Activated CD8-positive, alpha-beta memory T cell treated with anti-CD3 and anti-CD28 coated beads, Interleukin-2, amount 10 ng/mL, durations not matched to agents 7 days and 5 days (primary cell): ENCODE measurements at regions not wholly inside any gene's neighbourhood (a gene's known extent, or its start where the extent isn't known, plus 50 kb on each side); places are given as distances from the start of the nearest gene placed in this dataset.
"Not testable (repeated sequence)": the region's sequence is repeated elsewhere in the genome, so short reads cannot be mapped to it uniquely, and the experiment has no call there.

Experiments used
- ATAC-seq: fragments of 150-1000 bp; cut with Tn5 transposase; one replicate; pipeline ENCODE4 v1.10.0; 2021; ENCODE audit warnings: moderate library complexity
- CTCF ChIA-PET: fragments of 350-600 bp; sonication (Branson Sonifier 250); formaldehyde crosslinking; loops from one replicate; lab custom pipeline; 2021; ENCODE audit warnings: antibody characterized with exemption; lab: Charles Lee
- DNase-seq: peaks from one replicate; pipeline ENCODE4 v3.0.0-alpha.2; 2020
- H3K27ac Mint-ChIP-seq: one replicate; pipeline ENCODE4 v1.8.0; 2021; ENCODE audit warnings: mild to moderate bottlenecking, mixed read lengths
- H3K27me3 Mint-ChIP-seq: one replicate; pipeline ENCODE4 v1.8.0; 2021; ENCODE audit warnings: mixed read lengths
- H3K36me3 Mint-ChIP-seq: one replicate; pipeline ENCODE4 v1.8.0; 2021; ENCODE audit warnings: mild to moderate bottlenecking, mixed read lengths
- H3K4me1 Mint-ChIP-seq: one replicate; pipeline ENCODE4 v1.8.0; 2021; ENCODE audit warnings: mixed read lengths
- H3K4me3 Mint-ChIP-seq: one replicate; pipeline ENCODE4 v1.8.0; 2021; ENCODE audit warnings: mild to moderate bottlenecking, moderate library complexity, mixed read lengths
- H3K9me3 Mint-ChIP-seq: one replicate; pipeline ENCODE4 v1.8.0; 2022; ENCODE audit warnings: low read depth, mixed read lengths

DNA sequence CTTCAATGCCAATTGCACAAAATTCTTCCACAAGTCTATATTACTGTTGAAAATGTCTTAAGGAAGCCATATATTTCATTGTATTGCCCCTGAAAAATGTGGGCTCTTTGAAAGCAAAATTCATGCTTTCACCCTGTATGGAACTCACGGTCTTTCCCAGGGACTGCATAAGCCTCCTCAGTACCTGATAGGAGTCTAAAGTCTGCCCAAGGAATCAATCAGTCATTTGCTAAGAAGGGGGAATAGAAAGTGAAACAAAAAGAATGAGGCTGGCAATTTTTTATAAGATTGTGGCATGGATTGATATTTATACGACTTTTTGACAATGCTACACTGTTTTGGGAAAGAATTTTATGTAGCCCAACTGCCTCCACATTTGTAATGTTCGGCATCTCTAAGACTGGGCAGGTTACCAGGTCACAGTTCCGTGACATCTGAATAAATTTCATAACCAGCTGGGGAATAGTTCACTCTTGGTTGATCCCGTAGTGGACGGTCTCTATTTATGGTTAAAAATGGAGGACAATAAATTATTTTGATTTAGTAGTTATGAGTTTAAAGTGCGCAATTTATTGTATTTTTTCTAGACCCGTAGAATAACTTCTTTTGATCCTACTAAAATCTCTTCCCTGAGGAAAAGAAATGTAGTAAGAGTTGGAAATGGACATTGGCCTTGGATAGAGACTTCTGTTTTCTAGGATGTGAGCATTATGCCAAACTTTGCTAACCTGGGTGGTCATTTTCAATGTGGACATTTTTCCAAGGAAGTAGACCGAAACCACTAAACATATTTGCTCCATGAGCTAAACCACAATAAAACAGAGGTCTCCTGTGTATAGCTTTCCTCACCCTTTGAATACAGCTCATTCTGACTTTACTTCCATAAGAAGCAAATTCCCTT is 1585.4 kb downstream of the EFNB2 start:
- H3K27ac Mint-ChIP-seq = no peak overlapping the region
- no peaks in the 10 kb centered on the region for H3K36me3 Mint-ChIP-seq
- H3K9me3 Mint-ChIP-seq = no peaks in the 10 kb centered on the region
- ATAC-seq = no peak
- CTCF ChIA-PET = no interaction called here
- no peak for DNase-seq
- no peaks in the 10 kb centered on the region for H3K27me3 Mint-ChIP-seq
- no peak overlapping the region for H3K4me3 Mint-ChIP-seq
- no peaks in the 10 kb centered on the region for H3K4me1 Mint-ChIP-seq

DNA sequence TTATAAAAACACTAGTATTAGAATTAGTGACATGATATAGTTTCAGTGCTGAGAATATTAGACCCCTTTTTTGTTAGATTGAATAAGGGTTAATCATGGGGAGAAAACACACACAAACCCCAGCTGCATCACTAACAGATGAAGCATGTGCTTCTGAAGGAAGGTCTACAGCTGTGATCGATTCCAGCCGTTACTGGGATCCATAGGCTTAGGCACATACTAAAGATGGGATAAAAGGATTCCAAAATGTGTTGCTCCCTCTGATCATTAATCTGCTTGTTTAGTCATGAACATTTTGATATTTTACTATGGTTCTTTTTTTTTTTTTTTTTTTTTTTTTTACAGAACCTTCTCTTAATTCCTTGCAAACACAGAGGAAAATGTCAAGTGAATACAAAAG is 1591.3 kb downstream of the EFNB2 start:
- H3K4me3 Mint-ChIP-seq = no peak overlapping the region
- H3K27me3 Mint-ChIP-seq = no peaks in the 10 kb centered on the region
- no peak overlapping the region for H3K27ac Mint-ChIP-seq
- DNase-seq (no peak), ATAC-seq (no peak)
- CTCF ChIA-PET = no interaction called here
- no peaks in the 10 kb centered on the region for H3K36me3 Mint-ChIP-seq
- no peaks in the 10 kb centered on the region for H3K4me1 Mint-ChIP-seq
- no peaks in the 10 kb centered on the region for H3K9me3 Mint-ChIP-seq

DNA sequence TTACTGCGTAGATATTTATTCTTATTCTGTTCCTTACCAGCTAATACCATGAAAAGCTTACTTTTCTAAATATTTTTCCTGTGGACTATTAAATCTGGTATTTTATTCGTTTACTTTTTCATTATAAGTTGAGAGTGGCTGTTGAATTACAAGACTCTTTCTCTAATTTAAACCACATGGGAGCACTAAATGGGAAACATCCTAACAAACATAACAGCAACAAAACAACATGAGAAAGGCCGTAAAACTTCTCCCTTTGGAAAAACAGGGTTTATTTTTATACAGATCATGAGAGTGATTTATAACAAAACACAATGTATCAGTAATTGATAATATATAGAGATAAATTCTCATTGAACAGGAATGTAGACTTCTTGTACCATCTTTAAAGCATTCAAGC is 1592.1 kb downstream of the EFNB2 start:
- DNase-seq (no peak), ATAC-seq (no peak)
- CTCF ChIA-PET = no interaction called here
- Mint-ChIP-seq H3K9me3 (no peaks in the 10 kb centered on the region), H3K27ac (no peak overlapping the region), H3K4me1 (no peaks in the 10 kb centered on the region), H3K36me3 (no peaks in the 10 kb centered on the region), H3K27me3 (no peaks in the 10 kb centered on the region), H3K4me3 (no peak overlapping the region)

DNA sequence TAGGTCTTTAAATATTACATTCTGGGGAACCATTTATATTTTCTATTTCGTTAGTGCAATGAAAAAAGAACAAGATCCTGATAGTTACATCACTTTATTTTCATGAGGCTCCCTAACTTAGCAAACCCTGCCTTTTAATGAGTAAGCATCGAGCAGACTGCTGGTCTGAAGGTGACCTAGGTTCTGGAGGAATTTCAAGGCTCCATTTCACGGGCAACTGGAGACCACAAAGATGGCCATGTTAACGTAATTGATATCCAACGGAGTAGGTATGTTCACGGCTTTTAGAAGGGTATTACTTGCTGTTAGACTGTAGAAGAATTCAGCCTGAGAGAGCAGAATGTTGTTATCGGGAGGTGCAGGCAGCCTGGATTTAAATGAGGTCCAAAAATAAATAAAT is 1597.6 kb downstream of the EFNB2 start:
- H3K4me1 Mint-ChIP-seq = no peaks in the 10 kb centered on the region
- ATAC-seq (no peak), DNase-seq (no peak)
- no peak overlapping the region for H3K27ac Mint-ChIP-seq
- H3K36me3 Mint-ChIP-seq = no peaks in the 10 kb centered on the region
- no peak overlapping the region for H3K4me3 Mint-ChIP-seq
- H3K27me3 Mint-ChIP-seq = no peaks in the 10 kb centered on the region
- no peaks in the 10 kb centered on the region for H3K9me3 Mint-ChIP-seq
- CTCF ChIA-PET = no interaction called here

DNA sequence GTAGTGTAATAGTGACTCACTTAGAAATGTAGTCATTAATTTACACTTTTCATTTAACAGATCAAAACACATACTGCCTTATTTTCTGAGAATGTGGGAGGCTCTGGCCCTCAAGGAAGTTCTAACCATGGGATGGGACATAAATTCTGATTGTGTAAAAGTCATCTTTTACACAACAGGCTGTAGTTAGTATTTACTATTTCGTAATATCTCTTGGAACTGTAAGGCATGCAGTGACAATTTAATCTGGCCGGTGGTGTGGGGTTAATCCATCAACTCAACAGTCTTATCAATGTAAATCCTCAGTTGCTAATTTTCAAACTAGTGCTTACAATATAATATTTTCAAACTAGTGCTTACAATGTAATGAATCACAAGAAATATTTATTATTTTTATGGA is 1599.2 kb downstream of the EFNB2 start:
- H3K27me3 Mint-ChIP-seq = no peaks in the 10 kb centered on the region
- H3K4me1 Mint-ChIP-seq = no peaks in the 10 kb centered on the region
- CTCF ChIA-PET = no interaction called here
- ATAC-seq (no peak), DNase-seq (no peak)
- no peak overlapping the region for H3K4me3 Mint-ChIP-seq
- no peaks in the 10 kb centered on the region for H3K9me3 Mint-ChIP-seq
- no peaks in the 10 kb centered on the region for H3K36me3 Mint-ChIP-seq
- H3K27ac Mint-ChIP-seq = no peak overlapping the region

DNA sequence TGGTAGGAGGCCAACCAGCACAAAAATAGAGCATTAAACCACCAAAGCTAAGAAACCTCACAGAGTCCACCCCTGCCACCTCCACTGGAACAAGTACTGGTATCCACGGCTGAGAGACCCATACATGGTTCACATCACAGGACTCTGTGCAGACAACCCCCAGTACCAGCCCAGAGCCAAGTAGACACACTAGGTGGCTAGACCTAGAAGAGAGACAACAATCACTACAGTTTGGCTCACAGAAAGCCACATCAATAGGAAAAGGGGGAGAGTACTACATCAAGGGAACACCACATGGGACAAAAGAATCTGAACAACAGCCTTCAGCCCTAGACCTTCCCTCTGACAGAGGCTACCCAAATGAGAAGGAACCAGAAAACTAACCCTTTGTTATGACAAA is 1614.9 kb downstream of the EFNB2 start:
- H3K4me1 Mint-ChIP-seq, H3K27ac Mint-ChIP-seq, H3K36me3 Mint-ChIP-seq, H3K9me3 Mint-ChIP-seq, ATAC-seq, H3K27me3 Mint-ChIP-seq, CTCF ChIA-PET, H3K4me3 Mint-ChIP-seq, DNase-seq: not testable (repeated sequence)

DNA sequence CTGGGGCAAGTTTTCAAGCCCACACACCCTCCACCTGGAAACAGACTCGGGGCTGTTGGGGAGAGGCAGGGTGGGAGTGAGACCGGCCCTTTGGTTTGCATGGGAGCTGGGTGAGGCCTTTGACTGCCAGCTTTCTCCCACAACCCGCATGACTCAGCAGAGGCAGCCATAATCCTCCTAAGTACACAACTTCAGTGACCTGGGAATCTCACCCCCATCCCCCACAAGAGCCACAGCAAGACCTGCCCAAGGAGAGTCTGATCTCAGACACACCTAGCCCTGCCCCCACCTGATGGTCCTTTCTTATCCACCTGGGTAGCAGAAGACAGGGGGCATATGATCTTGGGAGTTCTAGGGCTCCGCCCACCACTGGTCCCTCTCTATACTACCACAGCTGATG is 1615.4 kb downstream of the EFNB2 start:
- no peaks in the 10 kb centered on the region for H3K36me3 Mint-ChIP-seq
- no peaks in the 10 kb centered on the region for H3K4me1 Mint-ChIP-seq
- CTCF ChIA-PET = no interaction called here

DNA sequence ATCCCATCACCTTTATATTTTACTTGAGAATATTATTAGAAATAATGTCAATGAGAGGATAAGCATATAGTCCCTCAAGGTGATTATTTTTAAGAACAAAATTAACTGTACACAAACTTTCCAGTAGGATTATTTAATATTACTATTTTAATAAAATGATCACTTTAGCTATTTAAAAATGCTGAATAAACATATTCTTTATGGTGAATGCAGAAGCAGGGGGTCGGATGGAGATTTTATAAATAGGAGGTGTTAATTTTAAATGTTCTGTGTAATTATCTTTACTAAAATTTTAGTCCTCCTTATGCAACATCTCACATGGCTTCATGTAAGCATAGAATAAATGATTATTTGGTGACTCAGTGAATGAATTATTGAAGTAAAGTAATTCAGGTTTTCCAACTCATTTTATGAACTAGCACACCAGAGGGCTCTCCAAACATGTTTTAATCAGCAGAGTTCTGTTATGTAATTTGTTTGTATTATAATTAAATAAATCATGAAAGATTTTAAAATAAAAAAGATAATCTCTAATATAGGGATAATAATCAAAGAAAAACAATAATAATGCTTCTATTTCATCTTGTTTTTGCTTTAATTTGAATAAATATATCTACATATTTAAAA is 1635.2 kb downstream of the EFNB2 start:
- H3K36me3 Mint-ChIP-seq = no peaks in the 10 kb centered on the region
- H3K9me3 Mint-ChIP-seq = peaks cover 5% of the 10 kb centered on the region
- H3K4me3 Mint-ChIP-seq = no peak overlapping the region
- no peak for DNase-seq
- no peaks in the 10 kb centered on the region for H3K4me1 Mint-ChIP-seq
- no peaks in the 10 kb centered on the region for H3K27me3 Mint-ChIP-seq
- H3K27ac Mint-ChIP-seq = no peak overlapping the region
- no peak for ATAC-seq
- CTCF ChIA-PET = no interaction called here

More for the DNA sequence above, 1615.4 kb downstream of the EFNB2 start:
- peaks cover 8% of the 10 kb centered on the region for H3K9me3 Mint-ChIP-seq
- ATAC-seq = no peak
- H3K27ac Mint-ChIP-seq = no peak overlapping the region
- no peak for DNase-seq
- no peaks in the 10 kb centered on the region for H3K27me3 Mint-ChIP-seq
- no peak overlapping the region for H3K4me3 Mint-ChIP-seq

DNA sequence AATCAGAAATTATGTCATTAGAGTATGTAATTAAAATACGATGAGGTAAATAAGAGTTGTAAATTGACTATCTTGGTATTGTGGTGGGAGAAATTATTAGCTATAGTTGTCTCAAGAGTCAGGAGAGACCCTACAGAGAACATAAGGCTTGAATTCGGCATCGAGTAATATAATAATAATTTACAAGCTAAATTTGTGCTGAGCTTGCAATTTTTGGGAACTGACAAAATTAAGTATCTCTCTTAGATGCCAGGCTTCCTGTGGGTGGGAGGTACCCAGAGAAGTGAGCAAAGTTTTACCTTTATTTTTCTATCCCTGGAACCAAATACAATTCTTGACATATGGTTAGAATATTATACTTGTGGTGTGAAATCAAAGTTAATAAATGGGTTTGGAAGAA is 1637.0 kb downstream of the EFNB2 start:
- CTCF ChIA-PET = no interaction called here
- Mint-ChIP-seq H3K9me3 (peaks cover 5% of the 10 kb centered on the region), H3K4me1 (no peaks in the 10 kb centered on the region), H3K4me3 (no peak overlapping the region), H3K27me3 (no peaks in the 10 kb centered on the region), H3K27ac (no peak overlapping the region), H3K36me3 (no peaks in the 10 kb centered on the region)
- no peak for ATAC-seq
- DNase-seq = no peak

DNA sequence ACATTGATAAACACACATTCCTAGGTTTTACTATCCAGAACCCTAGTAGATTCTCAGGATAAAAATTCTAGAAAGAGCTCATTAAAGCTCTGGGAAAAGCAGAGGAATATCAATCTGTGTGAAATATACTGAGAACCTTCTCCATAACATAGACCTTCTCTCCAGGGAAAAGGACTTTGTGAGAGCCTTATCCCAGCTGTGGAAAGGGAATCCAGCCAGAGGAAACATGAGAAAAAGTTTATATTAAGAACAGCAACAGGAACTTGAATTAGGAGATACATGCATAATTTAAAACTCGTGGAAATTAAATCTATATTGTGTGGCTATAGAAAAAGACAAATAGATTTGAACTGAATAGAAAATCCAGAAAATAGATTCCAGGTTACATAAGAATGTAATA is 1639.9 kb downstream of the EFNB2 start:
- Mint-ChIP-seq H3K9me3 (peaks cover 5% of the 10 kb centered on the region), H3K27me3 (no peaks in the 10 kb centered on the region), H3K27ac (no peak overlapping the region), H3K4me3 (no peak overlapping the region), H3K4me1 (no peaks in the 10 kb centered on the region), H3K36me3 (no peaks in the 10 kb centered on the region)
- DNase-seq (no peak), ATAC-seq (no peak)
- CTCF ChIA-PET = no interaction called here

DNA sequence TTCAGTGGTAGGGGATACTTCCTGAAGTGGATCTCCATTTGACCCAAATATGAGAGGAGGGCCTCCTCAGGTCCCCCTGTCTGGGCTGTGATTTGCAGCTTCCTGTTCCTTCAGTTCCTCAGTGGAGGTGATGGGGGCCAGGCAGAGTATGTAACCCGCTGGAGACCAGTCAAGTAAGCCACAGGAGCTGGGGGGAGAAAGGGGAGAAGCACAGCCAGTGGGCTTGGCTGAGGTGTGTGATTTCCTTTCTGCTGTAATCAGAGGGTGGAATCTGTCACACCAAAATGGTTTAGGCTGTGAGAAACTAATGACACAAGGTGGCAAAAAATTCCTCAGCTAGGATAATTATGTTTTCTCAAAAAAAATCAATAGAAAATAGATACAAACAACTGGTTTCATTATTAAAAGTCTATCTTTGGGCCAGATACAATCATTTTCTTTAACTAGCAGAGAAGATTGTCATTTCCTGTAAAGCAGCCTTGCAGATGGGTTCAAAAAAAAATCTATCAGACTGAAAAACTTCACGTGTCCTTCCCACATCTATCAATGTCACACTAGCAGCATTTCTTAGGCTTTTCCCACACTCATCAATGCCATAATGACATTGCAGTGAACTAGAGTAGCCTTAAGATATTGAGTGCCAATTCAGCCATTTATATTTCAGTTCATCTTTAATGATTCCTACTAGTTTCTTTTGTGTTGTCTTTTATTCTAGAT is 1660.3 kb downstream of the EFNB2 start:
- no peaks in the 10 kb centered on the region for H3K4me1 Mint-ChIP-seq
- no peaks in the 10 kb centered on the region for H3K36me3 Mint-ChIP-seq
- ATAC-seq (no peak), DNase-seq (no peak)
- H3K4me3 Mint-ChIP-seq = no peak overlapping the region
- peaks cover 1% of the 10 kb centered on the region for H3K9me3 Mint-ChIP-seq
- CTCF ChIA-PET = no interaction called here
- H3K27me3 Mint-ChIP-seq = no peaks in the 10 kb centered on the region
- H3K27ac Mint-ChIP-seq = no peak overlapping the region

DNA sequence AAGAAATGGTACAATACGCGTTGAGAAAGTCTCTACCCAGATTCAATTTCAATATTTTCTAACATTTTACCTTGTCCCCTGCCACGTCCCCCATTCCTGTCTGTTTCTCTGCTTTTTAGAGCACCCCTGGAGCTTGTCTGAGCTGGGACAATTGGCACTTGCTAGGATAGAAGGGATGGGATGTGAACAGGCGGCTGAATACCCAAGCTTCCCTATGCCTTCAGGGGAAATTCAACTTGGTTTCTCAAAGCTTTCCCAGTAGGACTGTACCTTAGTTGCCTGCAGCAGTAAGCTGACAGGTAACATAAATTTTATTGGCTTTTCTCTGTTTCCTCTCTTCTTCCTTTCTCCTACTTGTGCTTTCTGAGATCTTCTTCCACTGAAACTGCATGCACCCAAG is 1663.3 kb downstream of the EFNB2 start:
- H3K9me3 Mint-ChIP-seq = peaks cover 2% of the 10 kb centered on the region
- CTCF ChIA-PET = no interaction called here
- ATAC-seq (no peak), DNase-seq (no peak)
- H3K4me3 Mint-ChIP-seq = no peak overlapping the region
- no peaks in the 10 kb centered on the region for H3K36me3 Mint-ChIP-seq
- no peak overlapping the region for H3K27ac Mint-ChIP-seq
- peaks cover 2% of the 10 kb centered on the region for H3K4me1 Mint-ChIP-seq
- no peaks in the 10 kb centered on the region for H3K27me3 Mint-ChIP-seq

DNA sequence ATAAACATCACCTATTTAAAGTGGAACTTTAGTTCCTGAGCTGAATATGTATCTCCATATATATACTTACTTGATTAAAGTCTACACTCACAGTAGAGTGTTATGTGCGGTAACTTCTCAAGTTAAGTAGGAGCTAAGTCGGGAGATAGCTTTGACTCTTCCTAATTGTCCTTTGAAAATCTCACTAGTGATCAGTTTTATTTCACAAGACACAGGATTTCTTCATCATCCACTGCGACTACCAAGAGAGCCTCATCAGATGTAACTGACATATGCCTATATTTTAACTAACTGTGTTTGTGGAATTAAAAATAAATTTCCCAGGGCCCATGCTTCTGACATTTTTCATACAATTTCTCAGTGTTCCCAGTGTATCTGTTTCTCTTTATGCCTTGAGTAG is 1664.0 kb downstream of the EFNB2 start:
- no peak for ATAC-seq
- no peak overlapping the region for H3K27ac Mint-ChIP-seq
- H3K27me3 Mint-ChIP-seq = no peaks in the 10 kb centered on the region
- H3K36me3 Mint-ChIP-seq = no peaks in the 10 kb centered on the region
- CTCF ChIA-PET = no interaction called here
- no peak overlapping the region for H3K4me3 Mint-ChIP-seq
- peaks cover 2% of the 10 kb centered on the region for H3K4me1 Mint-ChIP-seq
- DNase-seq = no peak
- peaks cover 2% of the 10 kb centered on the region for H3K9me3 Mint-ChIP-seq

DNA sequence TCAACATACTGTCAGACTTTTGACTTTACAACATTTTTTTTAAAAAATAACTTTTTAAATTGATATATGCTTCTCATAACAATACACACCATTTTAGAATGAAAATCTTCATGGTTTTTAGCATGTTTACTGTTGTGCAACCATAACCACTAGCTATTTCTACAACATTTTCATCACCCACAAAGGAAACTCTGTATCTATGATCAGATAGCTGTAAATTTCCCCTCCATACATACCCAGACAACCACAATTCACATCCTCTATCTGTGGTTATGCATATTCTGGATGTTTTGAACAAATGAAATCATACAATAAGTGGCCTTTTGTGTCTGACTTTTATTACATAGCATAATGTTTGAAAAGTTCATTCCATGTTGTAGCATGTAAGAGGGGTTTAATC is 1666.0 kb downstream of the EFNB2 start:
- CTCF ChIA-PET = no interaction called here
- Mint-ChIP-seq H3K9me3 (peaks cover 2% of the 10 kb centered on the region), H3K4me3 (no peak overlapping the region), H3K36me3 (no peaks in the 10 kb centered on the region), H3K27ac (no peak overlapping the region), H3K27me3 (no peaks in the 10 kb centered on the region), H3K4me1 (peaks cover 2% of the 10 kb centered on the region)
- DNase-seq = no peak
- ATAC-seq = peak; percentile 47
